Muscle of leg (tissue), 3 donors: ENCODE measurements at regions not wholly inside any gene's neighbourhood (a gene's known extent, or its start where the extent isn't known, plus 50 kb on each side); places are given as distances from the start of the nearest gene placed in this dataset.

Experiments
- DNase-seq: peaks from one replicate; pipeline ENCODE4 v3.0.0; 2013
- H3K27ac ChIP-seq: one replicate; pipeline ENCODE4 v1.5.1; 2013; ENCODE audit warnings: mild to moderate bottlenecking, low read length, control low read depth
- H3K27me3 ChIP-seq: one replicate; pipeline ENCODE4 v1.6.1; 2013; ENCODE audit warnings: low read length; ENCODE audit not compliant: control insufficient read depth, insufficient read depth
- H3K36me3 ChIP-seq: one replicate; pipeline ENCODE4 v1.6.1; 2013; ENCODE audit warnings: low read length; ENCODE audit not compliant: control insufficient read depth, insufficient read depth
- H3K4me1 ChIP-seq: one replicate; pipeline ENCODE4 v1.6.1; 2013; ENCODE audit warnings: low read length; ENCODE audit not compliant: control insufficient read depth, insufficient read depth
- H3K4me3 ChIP-seq: one replicate; pipeline ENCODE4 v1.5.1; 2013; ENCODE audit warnings: low read length, control low read depth
- H3K9me3 ChIP-seq: replicated peaks from 2 replicates; pipeline ENCODE4 v1.6.1; 2013; ENCODE audit warnings: low read depth, low read length; ENCODE audit not compliant: control insufficient read depth
- WGBS: methylation state at CpG from one replicate; pipeline ENCODE4 v1.1.5; 2013; ENCODE audit warnings: missing lambda C conversion rate; ENCODE audit not compliant: insufficient coverage; 5-methylcytosine and 5-hydroxymethylcytosine counted together

GRCh38 chrX:6793000-6793399 is 258.1 kb upstream of the VCX3A start:
- Histone ChIP-seq H3K36me3 (no peaks in the 10 kb centered on the region), H3K27ac (no peak overlapping the region), H3K9me3 (no peaks in the 10 kb centered on the region), H3K4me3 (no peak overlapping the region), H3K27me3 (peaks cover 5% of the 10 kb centered on the region), H3K4me1 (no peaks in the 10 kb centered on the region)
- no CpG with 5 or more reads among the region's 5 CpGs for WGBS
- no peak for DNase-seq

GRCh38 chrX:6783912-6784311 is 249.0 kb upstream of the VCX3A start:
- Histone ChIP-seq H3K4me3 (no peak overlapping the region), H3K4me1 (no peaks in the 10 kb centered on the region), H3K9me3 (no peaks in the 10 kb centered on the region), H3K36me3 (no peaks in the 10 kb centered on the region), H3K27ac (no peak overlapping the region), H3K27me3 (peaks cover 3% of the 10 kb centered on the region)
- DNase-seq, result no peak
- no CpG with 5 or more reads among the region's 3 CpGs for WGBS

- Histone ChIP-seq H3K27ac (no peak overlapping the region), H3K27me3 (peaks cover 7% of the 10 kb centered on the region), H3K4me3 (no peak overlapping the region), H3K36me3 (no peaks in the 10 kb centered on the region), H3K4me1 (no peaks in the 10 kb centered on the region), H3K9me3 (no peaks in the 10 kb centered on the region)
- DNase-seq, result no peak
- WGBS, result no CpG with 5 or more reads among the region's 5 CpGs
These were observed 247.9 kb upstream of the VCX3A start for GRCh38 chrX:6782831-6783230.

- 28% methylated on average over 16 of the region's 22 CpGs for WGBS
- DNase-seq, result peak; percentile 5
- no peaks in the 10 kb centered on the region for H3K36me3 ChIP-seq
- no peaks in the 10 kb centered on the region for H3K4me1 ChIP-seq
- peaks cover 9% of the 10 kb centered on the region for H3K27me3 ChIP-seq
- H3K9me3 ChIP-seq, result no peaks in the 10 kb centered on the region
- H3K4me3 ChIP-seq, result no peak overlapping the region
- no peak overlapping the region for H3K27ac ChIP-seq
These were observed 243.9 kb upstream of the VCX3A start for GRCh38 chrX:6778544-6779503.

GRCh38 chrX:6777238-6778002 is 242.5 kb upstream of the VCX3A start:
- no CpG with 5 or more reads among the region's 6 CpGs for WGBS
- H3K27ac ChIP-seq, result no peak overlapping the region
- peaks cover 9% of the 10 kb centered on the region for H3K27me3 ChIP-seq
- no peaks in the 10 kb centered on the region for H3K4me1 ChIP-seq
- H3K4me3 ChIP-seq, result no peak overlapping the region
- no peaks in the 10 kb centered on the region for H3K9me3 ChIP-seq
- DNase-seq, result no peak
- no peaks in the 10 kb centered on the region for H3K36me3 ChIP-seq

GRCh38 chrX:6770936-6771335 is 236.0 kb upstream of the VCX3A start:
- Histone ChIP-seq H3K9me3 (no peaks in the 10 kb centered on the region), H3K36me3 (no peaks in the 10 kb centered on the region), H3K4me1 (no peaks in the 10 kb centered on the region), H3K4me3 (no peak overlapping the region), H3K27ac (no peak overlapping the region), H3K27me3 (peaks cover 3% of the 10 kb centered on the region)
- WGBS, result 71% methylated on average over 3 of the region's 3 CpGs
- no peak for DNase-seq

- Histone ChIP-seq H3K36me3 (no peaks in the 10 kb centered on the region), H3K4me3 (no peak overlapping the region), H3K27ac (no peak overlapping the region), H3K27me3 (peaks cover 2% of the 10 kb centered on the region), H3K9me3 (peaks cover 2% of the 10 kb centered on the region), H3K4me1 (no peaks in the 10 kb centered on the region)
- 83% methylated on average over 3 of the region's 7 CpGs for WGBS
- no peak for DNase-seq
These were observed 234.0 kb upstream of the VCX3A start for GRCh38 chrX:6768881-6769280.

- Histone ChIP-seq H3K36me3 (no peaks in the 10 kb centered on the region), H3K4me1 (no peaks in the 10 kb centered on the region), H3K9me3 (peaks cover 2% of the 10 kb centered on the region), H3K4me3 (no peak overlapping the region), H3K27ac (no peak overlapping the region), H3K27me3 (peaks cover 4% of the 10 kb centered on the region)
- DNase-seq, result no peak
- 80% methylated on average over 1 of the region's 1 CpG for WGBS
These were observed 226.3 kb upstream of the VCX3A start for GRCh38 chrX:6761251-6761650.

GRCh38 chrX:6759655-6760375 is 224.9 kb upstream of the VCX3A start:
- H3K27me3 ChIP-seq, result peaks cover 4% of the 10 kb centered on the region
- no peaks in the 10 kb centered on the region for H3K9me3 ChIP-seq
- H3K27ac ChIP-seq, result no peak overlapping the region
- 80% methylated on average over 2 of the region's 7 CpGs for WGBS
- no peak for DNase-seq
- H3K4me1 ChIP-seq, result no peaks in the 10 kb centered on the region
- H3K36me3 ChIP-seq, result no peaks in the 10 kb centered on the region
- no peak overlapping the region for H3K4me3 ChIP-seq

- no peak overlapping the region for H3K27ac ChIP-seq
- no peak for DNase-seq
These were observed 223.3 kb upstream of the VCX3A start for GRCh38 chrX:6758234-6758633.

More at GRCh38 chrX:6758234-6758633, 223.3 kb upstream of the VCX3A start:
- no peaks in the 10 kb centered on the region for H3K36me3 ChIP-seq
- peaks cover 6% of the 10 kb centered on the region for H3K27me3 ChIP-seq
- H3K9me3 ChIP-seq, result no peaks in the 10 kb centered on the region
- no peaks in the 10 kb centered on the region for H3K4me1 ChIP-seq
- 100% methylated on average over 4 of the region's 6 CpGs for WGBS
- H3K4me3 ChIP-seq, result no peak overlapping the region
